Tibial nerve (tissue), 4 donors: ENCODE measurements at regions not wholly inside any gene's neighbourhood (a gene's known extent, or its start where the extent isn't known, plus 50 kb on each side); places are given as distances from the start of the nearest gene placed in this dataset.

ENCODE experiments used
- DNase-seq, 2 donors: peaks; one replicate each; pipeline ENCODE4 v3.0.0-alpha.2; 2019; ENCODE audit warnings: low spot score in 2 of 2
- H3K27ac ChIP-seq, 4 donors: fragments of 200-600 bp; sonication (generic) in 3 of 4; one replicate each; pipeline ENCODE4 v1.5.1; 2017 to 2019; ENCODE audit warnings: mild to moderate bottlenecking in 1 of 4
- H3K27me3 ChIP-seq, 2 donors: fragments of 200-600 bp; sonication (generic) in 1 of 2; one replicate each; pipeline versions ENCODE4 v1.5.1 to v1.6.0; 2017 to 2019
- H3K36me3 ChIP-seq, 3 donors: fragments of 200-600 bp; sonication (generic); one replicate each; pipeline ENCODE4 v1.5.1; 2018 to 2019
- H3K4me1 ChIP-seq, 4 donors: fragments of 200-600 bp; sonication (generic) in 3 of 4; one replicate each; pipeline ENCODE4 v1.5.1; 2017 to 2019
- H3K4me3 ChIP-seq, 4 donors: fragments of 200-600 bp; sonication (generic) in 3 of 4; one replicate each; pipeline ENCODE4 v1.5.1; 2017 to 2019; ENCODE audit warnings: mild to moderate bottlenecking in 1 of 4, moderate library complexity in 1 of 4
- H3K9me3 ChIP-seq, 4 donors: fragments of 200-600 bp; sonication (generic) in 3 of 4; one replicate each; pipeline ENCODE4 v1.5.1; 2017 to 2019
- EP300 ChIP-seq, 2 donors: sonication (generic); formaldehyde crosslinking; IDR thresholded peaks; one replicate each; pipeline ENCODE4 v1.6.1; 2017; ENCODE audit warnings: antibody characterized with exemption in 2 of 2, mild to moderate bottlenecking in 1 of 2
- POLR2A ChIP-seq, 2 donors: fragments of 450-650 bp; IDR thresholded peaks; one replicate each; pipeline ENCODE4 v1.6.1; 2017; ENCODE audit warnings: antibody characterized with exemption in 2 of 2, mild to moderate bottlenecking in 2 of 2, moderate library complexity in 2 of 2
- WGBS, 2 donors: methylation state at CpG; one replicate each; pipeline ENCODE4 v1.1.5; 2018; 5-methylcytosine and 5-hydroxymethylcytosine counted together
- TF ChIP-seq, protein P1 (sequence below), 5 experiments: fragments of 200-600 bp in 3 of 5; fragments of 450-650 bp in 2 of 5; sonication (generic) in 3 of 5; IDR thresholded peaks; one replicate each; pipeline ENCODE4 v1.5.1; 2016 to 2019; ENCODE audit warnings: antibody characterized with exemption in 5 of 5, mild to moderate bottlenecking in 3 of 5, moderate library complexity in 2 of 5

DNA sequence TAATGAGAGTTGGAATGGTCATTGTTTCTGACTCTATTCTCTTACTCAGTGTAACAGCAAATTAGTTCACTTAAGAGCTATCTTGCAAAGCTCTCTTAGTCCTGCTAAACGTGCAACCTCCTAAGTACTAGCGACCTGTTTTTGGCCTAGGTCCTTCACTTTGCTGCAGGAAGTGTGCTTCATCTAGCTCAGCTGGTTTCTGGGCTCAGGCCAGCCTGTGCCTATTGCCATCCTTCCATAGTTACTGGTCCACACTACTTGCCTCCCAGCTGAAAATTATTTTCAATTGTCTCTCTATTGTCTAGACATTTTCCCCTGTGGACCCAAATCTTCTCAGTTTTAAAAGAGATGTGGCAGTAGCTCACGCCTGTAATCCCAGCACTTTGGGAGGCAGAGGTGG is 561.3 kb downstream of the FGF9 start:
- no peaks in the 10 kb centered on the region for H3K36me3 ChIP-seq
- TF ChIP-seq POLR2A (IDR thresholded peaks at IDR 0.05) (no peak), EP300 (IDR thresholded peaks at IDR 0.05) (no peak)
- TF ChIP-seq, protein P1, sequence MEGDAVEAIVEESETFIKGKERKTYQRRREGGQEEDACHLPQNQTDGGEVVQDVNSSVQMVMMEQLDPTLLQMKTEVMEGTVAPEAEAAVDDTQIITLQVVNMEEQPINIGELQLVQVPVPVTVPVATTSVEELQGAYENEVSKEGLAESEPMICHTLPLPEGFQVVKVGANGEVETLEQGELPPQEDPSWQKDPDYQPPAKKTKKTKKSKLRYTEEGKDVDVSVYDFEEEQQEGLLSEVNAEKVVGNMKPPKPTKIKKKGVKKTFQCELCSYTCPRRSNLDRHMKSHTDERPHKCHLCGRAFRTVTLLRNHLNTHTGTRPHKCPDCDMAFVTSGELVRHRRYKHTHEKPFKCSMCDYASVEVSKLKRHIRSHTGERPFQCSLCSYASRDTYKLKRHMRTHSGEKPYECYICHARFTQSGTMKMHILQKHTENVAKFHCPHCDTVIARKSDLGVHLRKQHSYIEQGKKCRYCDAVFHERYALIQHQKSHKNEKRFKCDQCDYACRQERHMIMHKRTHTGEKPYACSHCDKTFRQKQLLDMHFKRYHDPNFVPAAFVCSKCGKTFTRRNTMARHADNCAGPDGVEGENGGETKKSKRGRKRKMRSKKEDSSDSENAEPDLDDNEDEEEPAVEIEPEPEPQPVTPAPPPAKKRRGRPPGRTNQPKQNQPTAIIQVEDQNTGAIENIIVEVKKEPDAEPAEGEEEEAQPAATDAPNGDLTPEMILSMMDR (IDR thresholded peaks at IDR 0.05) = no peak
- no peaks in the 10 kb centered on the region for H3K27me3 ChIP-seq
- no peak for DNase-seq
- H3K4me1 ChIP-seq = no peaks in the 10 kb centered on the region
- no peak overlapping the region for H3K4me3 ChIP-seq
- 66 to 83% methylated on average over 3 of the region's 3 CpGs for WGBS, 2 donors
- no peak overlapping the region for H3K27ac ChIP-seq
- H3K9me3 ChIP-seq = no peaks in the 10 kb centered on the region

DNA sequence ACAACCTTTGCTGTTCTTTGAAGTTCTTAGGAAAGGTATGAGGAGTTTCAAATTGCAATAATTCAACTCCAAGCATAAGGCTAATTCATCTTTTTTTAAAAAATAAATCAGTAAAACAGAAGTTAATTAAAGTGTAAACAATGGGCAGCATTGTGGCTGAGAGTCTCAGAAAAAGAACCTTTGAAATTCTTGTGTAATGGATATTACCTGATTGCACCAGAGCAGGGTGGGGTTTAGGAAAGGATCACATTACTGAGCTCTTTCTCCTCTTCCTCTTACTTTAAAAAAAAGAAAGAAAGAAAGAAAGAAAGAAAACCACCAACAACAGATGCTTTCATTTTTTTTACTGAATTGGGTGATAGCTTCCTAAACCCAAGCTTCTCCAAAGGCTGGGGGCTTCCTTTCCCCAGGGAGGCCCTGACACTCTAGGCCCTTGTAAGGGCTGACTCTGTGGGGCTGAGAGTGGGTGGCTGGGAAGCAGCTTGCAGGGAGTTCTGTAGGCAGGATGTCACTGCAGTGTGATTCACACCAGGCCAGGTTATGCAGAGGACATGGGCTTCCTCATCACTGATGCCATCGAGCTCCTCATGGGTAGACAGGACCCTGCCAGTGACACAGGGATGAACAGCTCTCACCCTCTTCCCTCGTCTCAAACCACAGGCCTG is 564.5 kb downstream of the FGF9 start:
- TF ChIP-seq EP300 (IDR thresholded peaks at IDR 0.05) (no peak), POLR2A (IDR thresholded peaks at IDR 0.05) (no peak)
- TF ChIP-seq, protein P1 (IDR thresholded peaks at IDR 0.05) = no peak
- Histone ChIP-seq H3K27ac (no peak overlapping the region), H3K9me3 (no peaks in the 10 kb centered on the region), H3K4me1 (peaks cover 0 to 3% (median 0%) of the 10 kb centered on the region in 4 donors), H3K4me3 (no peak overlapping the region), H3K27me3 (no peaks in the 10 kb centered on the region), H3K36me3 (no peaks in the 10 kb centered on the region)
- no peak for DNase-seq
- 38 to 67% methylated on average over 2 of the region's 2 CpGs for WGBS, 2 donors

DNA sequence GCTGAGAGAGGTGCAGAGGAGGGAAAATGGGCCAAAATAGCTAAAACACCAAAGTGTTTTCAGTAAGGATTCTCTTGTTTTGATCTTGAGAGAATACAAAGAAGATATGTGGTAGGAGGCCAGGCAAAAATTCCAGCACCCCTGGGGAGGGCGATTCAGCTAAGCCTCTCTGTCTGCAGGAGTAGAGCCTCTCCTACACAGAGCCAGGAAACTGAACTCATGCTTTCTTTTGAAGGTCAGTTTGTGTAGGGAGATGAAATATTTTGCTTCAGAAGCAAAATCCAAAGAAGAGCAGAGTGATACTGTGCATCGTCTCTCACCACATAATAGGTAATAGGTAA is 565.0 kb downstream of the FGF9 start:
- 34 to 54% methylated on average over 2 of the region's 2 CpGs for WGBS, 2 donors
- Histone ChIP-seq H3K4me3 (no peak overlapping the region), H3K9me3 (no peaks in the 10 kb centered on the region), H3K4me1 (peaks cover 0 to 5% (median 0%) of the 10 kb centered on the region in 4 donors), H3K36me3 (no peaks in the 10 kb centered on the region), H3K27me3 (no peaks in the 10 kb centered on the region), H3K27ac (no peak overlapping the region)
- TF ChIP-seq POLR2A (IDR thresholded peaks at IDR 0.05) = no peak
- no peak for DNase-seq

DNA sequence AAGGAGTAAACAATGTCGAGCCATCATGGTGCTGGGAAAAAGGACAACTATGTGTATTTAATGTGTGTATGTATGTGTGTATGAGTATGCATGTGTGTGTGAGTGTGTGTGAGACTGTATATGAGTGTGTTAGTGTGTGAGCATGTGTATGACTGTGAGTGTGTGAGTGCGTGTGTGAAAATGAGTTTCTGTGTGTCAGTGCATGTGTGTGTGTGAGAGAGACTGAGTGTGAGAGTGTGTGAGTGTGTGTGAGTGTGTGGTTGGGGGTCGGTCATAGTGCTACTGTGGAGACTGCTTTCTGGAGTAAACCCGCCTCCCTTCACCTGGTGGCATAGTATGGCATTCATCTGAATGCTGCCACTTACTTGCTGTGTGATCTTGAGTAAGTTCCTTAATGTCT is 567.4 kb downstream of the FGF9 start:
- no peaks in the 10 kb centered on the region for H3K36me3 ChIP-seq
- H3K9me3 ChIP-seq = no peaks in the 10 kb centered on the region
- DNase-seq = no peak
- peaks cover 0 to 5% (median 0%) of the 10 kb centered on the region in 4 donors for H3K4me1 ChIP-seq
- WGBS, 2 donors = 91 to 93% methylated on average over 4 of the region's 4 CpGs
- H3K27ac ChIP-seq = no peak overlapping the region
- TF ChIP-seq POLR2A (IDR thresholded peaks at IDR 0.05) (no peak), EP300 (IDR thresholded peaks at IDR 0.05) (no peak)
- TF ChIP-seq, protein P1 (IDR thresholded peaks at IDR 0.05) = no peak
- no peak overlapping the region for H3K4me3 ChIP-seq
- H3K27me3 ChIP-seq = no peaks in the 10 kb centered on the region

DNA sequence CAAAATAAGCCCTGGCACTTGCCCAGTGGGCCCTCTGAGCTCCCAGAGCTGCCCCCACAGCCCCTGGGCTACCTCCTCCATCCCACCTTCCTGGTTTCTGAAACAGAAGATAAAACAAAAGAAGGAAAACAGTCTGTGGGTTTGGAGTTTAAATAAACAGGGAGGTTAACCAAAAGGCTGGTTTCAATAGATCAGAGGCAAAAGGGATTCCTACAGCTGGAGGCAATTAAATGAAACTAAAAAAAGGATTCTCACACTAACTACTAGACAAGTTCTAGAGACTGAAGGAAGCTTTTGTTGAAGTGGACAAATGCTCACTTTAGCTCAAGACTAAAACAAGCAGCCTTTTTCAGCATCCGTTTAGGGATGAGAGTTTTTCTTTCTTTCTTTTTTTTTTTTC is 569.8 kb downstream of the FGF9 start:
- TF ChIP-seq POLR2A (IDR thresholded peaks at IDR 0.05) (no peak), EP300 (IDR thresholded peaks at IDR 0.05) (no peak)
- TF ChIP-seq, protein P1 (IDR thresholded peaks at IDR 0.05) = no peak
- no peak overlapping the region for H3K27ac ChIP-seq
- DNase-seq = no peak
- H3K36me3 ChIP-seq = no peaks in the 10 kb centered on the region
- no peak overlapping the region for H3K4me3 ChIP-seq
- peaks cover 0 to 5% (median 0%) of the 10 kb centered on the region in 4 donors for H3K4me1 ChIP-seq
- H3K27me3 ChIP-seq = no peaks in the 10 kb centered on the region
- 11 to 16% methylated on average over 1 of the region's 1 CpG for WGBS, 2 donors
- H3K9me3 ChIP-seq = no peaks in the 10 kb centered on the region
